Liver (tissue), 3 donors: ENCODE measurements at regions not wholly inside any gene's neighbourhood (a gene's known extent, or its start where the extent isn't known, plus 50 kb on each side); places are given as distances from the start of the nearest gene placed in this dataset.

ENCODE experiments used
- EGR1 ChIP-seq, 2 donors: IDR thresholded peaks; 2 replicates each; pipeline ENCODE4 v1.6.1; 2016 to 2018; ENCODE audit warnings: antibody characterized with exemption in 2 of 2, low read depth in 2 of 2
- HNF4G ChIP-seq: IDR thresholded peaks from 2 replicates; pipeline ENCODE4 v1.6.1; 2016; ENCODE audit warnings: antibody characterized with exemption
- NR2F2 ChIP-seq: IDR thresholded peaks from 2 replicates; pipeline ENCODE4 v1.6.1; 2016; ENCODE audit warnings: antibody characterized with exemption
- RXRA ChIP-seq, 2 donors: IDR thresholded peaks; 2 replicates each; pipeline ENCODE4 v1.6.1; 2017 to 2018; ENCODE audit warnings: antibody characterized with exemption in 2 of 2, mild to moderate bottlenecking in 1 of 2
- SP1 ChIP-seq: IDR thresholded peaks from 2 replicates; pipeline ENCODE4 v1.6.1; 2018; ENCODE audit warnings: antibody characterized with exemption, mild to moderate bottlenecking
- TAF1 ChIP-seq: conservative IDR thresholded peaks from 2 replicates; pipeline ENCODE4 v1.6.1; 2016; ENCODE audit warnings: antibody characterized with exemption, mild to moderate bottlenecking
- YY1 ChIP-seq: IDR thresholded peaks from 2 replicates; pipeline ENCODE4 v1.6.1; 2016; ENCODE audit warnings: antibody characterized with exemption, mild to moderate bottlenecking
- TF ChIP-seq, protein P1 (sequence below): fragments of 150-350 bp; IDR thresholded peaks from 2 replicates; pipeline ENCODE4 v1.5.1; 2017; ENCODE audit warnings: improper control_type of control experiment, low read depth, low read length; ENCODE audit not compliant: missing input control
- TF ChIP-seq, protein P2 (sequence below): IDR thresholded peaks from 2 replicates; pipeline ENCODE4 v1.6.1; 2016; ENCODE audit warnings: antibody characterized with exemption
- TF ChIP-seq, protein P3 (sequence below): IDR thresholded peaks from 2 replicates; pipeline ENCODE4 v1.6.1; 2016; ENCODE audit warnings: antibody characterized with exemption
- TF ChIP-seq, protein P4 (sequence below): IDR thresholded peaks from 2 replicates; pipeline ENCODE4 v1.6.1; 2016; ENCODE audit warnings: antibody characterized with exemption
- donor health status: healthy.
- donor health status: healthy.

DNA sequence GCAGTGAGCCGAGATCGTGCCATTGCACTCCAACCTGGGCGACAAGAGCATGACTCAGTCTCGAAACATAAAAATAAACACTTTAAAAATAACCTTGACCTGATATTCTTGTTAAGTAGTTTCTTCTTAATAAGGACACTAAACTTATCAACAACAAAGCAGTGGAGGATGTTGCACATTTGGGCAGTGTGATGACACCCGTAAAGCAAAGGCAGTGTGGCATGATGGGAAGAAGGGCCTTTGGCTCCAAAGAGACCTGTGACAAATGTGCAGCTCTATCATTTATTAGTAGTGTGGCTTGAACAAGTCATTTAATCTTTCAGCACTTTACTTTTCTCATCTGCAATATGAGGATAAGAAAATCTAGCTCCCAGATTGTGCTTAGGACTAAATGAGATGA is 348.0 kb upstream of the PLD5 start:
- TF ChIP-seq, protein P1, sequence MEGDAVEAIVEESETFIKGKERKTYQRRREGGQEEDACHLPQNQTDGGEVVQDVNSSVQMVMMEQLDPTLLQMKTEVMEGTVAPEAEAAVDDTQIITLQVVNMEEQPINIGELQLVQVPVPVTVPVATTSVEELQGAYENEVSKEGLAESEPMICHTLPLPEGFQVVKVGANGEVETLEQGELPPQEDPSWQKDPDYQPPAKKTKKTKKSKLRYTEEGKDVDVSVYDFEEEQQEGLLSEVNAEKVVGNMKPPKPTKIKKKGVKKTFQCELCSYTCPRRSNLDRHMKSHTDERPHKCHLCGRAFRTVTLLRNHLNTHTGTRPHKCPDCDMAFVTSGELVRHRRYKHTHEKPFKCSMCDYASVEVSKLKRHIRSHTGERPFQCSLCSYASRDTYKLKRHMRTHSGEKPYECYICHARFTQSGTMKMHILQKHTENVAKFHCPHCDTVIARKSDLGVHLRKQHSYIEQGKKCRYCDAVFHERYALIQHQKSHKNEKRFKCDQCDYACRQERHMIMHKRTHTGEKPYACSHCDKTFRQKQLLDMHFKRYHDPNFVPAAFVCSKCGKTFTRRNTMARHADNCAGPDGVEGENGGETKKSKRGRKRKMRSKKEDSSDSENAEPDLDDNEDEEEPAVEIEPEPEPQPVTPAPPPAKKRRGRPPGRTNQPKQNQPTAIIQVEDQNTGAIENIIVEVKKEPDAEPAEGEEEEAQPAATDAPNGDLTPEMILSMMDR, result no peak
- TF ChIP-seq NR2F2 (no peak), HNF4G (no peak), YY1 (no peak), TAF1 (no peak), SP1 (no peak), EGR1 (IDR thresholded peaks at IDR 0.05; ENCODE audit: low read depth in 2 of 2) (no peak), RXRA (IDR thresholded peaks at IDR 0.05) (no peak)
- TF ChIP-seq, protein P2, sequence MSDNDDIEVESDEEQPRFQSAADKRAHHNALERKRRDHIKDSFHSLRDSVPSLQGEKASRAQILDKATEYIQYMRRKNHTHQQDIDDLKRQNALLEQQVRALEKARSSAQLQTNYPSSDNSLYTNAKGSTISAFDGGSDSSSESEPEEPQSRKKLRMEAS, result no peak
- TF ChIP-seq, protein P3, sequence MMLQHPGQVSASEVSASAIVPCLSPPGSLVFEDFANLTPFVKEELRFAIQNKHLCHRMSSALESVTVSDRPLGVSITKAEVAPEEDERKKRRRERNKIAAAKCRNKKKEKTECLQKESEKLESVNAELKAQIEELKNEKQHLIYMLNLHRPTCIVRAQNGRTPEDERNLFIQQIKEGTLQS, result no peak
- TF ChIP-seq, protein P4, sequence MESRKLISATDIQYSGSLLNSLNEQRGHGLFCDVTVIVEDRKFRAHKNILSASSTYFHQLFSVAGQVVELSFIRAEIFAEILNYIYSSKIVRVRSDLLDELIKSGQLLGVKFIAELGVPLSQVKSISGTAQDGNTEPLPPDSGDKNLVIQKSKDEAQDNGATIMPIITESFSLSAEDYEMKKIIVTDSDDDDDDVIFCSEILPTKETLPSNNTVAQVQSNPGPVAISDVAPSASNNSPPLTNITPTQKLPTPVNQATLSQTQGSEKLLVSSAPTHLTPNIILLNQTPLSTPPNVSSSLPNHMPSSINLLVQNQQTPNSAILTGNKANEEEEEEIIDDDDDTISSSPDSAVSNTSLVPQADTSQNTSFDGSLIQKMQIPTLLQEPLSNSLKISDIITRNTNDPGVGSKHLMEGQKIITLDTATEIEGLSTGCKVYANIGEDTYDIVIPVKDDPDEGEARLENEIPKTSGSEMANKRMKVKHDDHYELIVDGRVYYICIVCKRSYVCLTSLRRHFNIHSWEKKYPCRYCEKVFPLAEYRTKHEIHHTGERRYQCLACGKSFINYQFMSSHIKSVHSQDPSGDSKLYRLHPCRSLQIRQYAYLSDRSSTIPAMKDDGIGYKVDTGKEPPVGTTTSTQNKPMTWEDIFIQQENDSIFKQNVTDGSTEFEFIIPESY, result no peak
